ENCODE measurements at regions not wholly inside any gene's neighbourhood (a gene's known extent, or its start where the extent isn't known, plus 50 kb on each side); places are given as distances from the start of the nearest gene placed in this dataset.

- intact Hi-C loops (cut with micrococcal nuclease; ENCODE audit: unreplicated experiment) = no loop called here
- ChIA-PET POLR2A (no interaction called here), CTCF (interaction anchor here (0.6 kb wide), 1 partner anchor 45 kb away, joined by 4 read pairs; no protein-coding TSS in a partner anchor)
These were observed 336.9 kb downstream of the SNAPC1 start for GRCh38 chr14:62099091-62099490.

GRCh38 chr14:62101189-62101588 lies 339.0 kb downstream of the SNAPC1 start:
- intact Hi-C loops (cut with micrococcal nuclease; ENCODE audit: unreplicated experiment) = no loop called here
- Mint-ChIP-seq H3K36me3 (ENCODE audit: insufficient read depth, unreplicated experiment) (no peaks in the 10 kb centered on the region), H3K9me3 (ENCODE audit: unreplicated experiment) (no peaks in the 10 kb centered on the region), H3K27ac (ENCODE audit: unreplicated experiment) (no peak overlapping the region), H3K27me3 (ENCODE audit: insufficient read depth, unreplicated experiment) (peaks cover 2% of the 10 kb centered on the region), H3K4me1 (ENCODE audit: low read depth, unreplicated experiment) (no peaks in the 10 kb centered on the region), H3K4me3 (ENCODE audit: unreplicated experiment) (no peak overlapping the region)
- TF ChIP-seq CTCF (IDR thresholded peaks at IDR 0.05; ENCODE audit: insufficient read depth in 1 of 2, low read depth in 1 of 2, low read length in 1 of 2, severe bottlenecking in 1 of 2, unreplicated experiment in 1 of 2) = no peak
- POLR2A ChIA-PET = no interaction called here
- Histone ChIP-seq H3K4me1 (no peaks in the 10 kb centered on the region), H3K4me3 (ENCODE audit: low read depth, low read length) (no peak overlapping the region), H3K36me3 (ENCODE audit: control insufficient read depth, insufficient read depth, low read length) (no peaks in the 10 kb centered on the region), H3K9me3 (no peaks in the 10 kb centered on the region), H3K27me3 (replicated peaks; ENCODE audit: control insufficient read depth, insufficient read depth, low read length) (no peaks in the 10 kb centered on the region)
- no peak for DNase-seq
- CTCF ChIA-PET = no interaction called here
- BruUV-seq (replicated peaks) = no TSS peak

More at GRCh38 chr14:62099091-62099490, 336.9 kb downstream of the SNAPC1 start:
- Mint-ChIP-seq H3K4me1 (ENCODE audit: low read depth, unreplicated experiment) (no peaks in the 10 kb centered on the region), H3K4me3 (ENCODE audit: unreplicated experiment) (no peak overlapping the region), H3K27me3 (ENCODE audit: insufficient read depth, unreplicated experiment) (peaks cover 2% of the 10 kb centered on the region), H3K9me3 (ENCODE audit: unreplicated experiment) (no peaks in the 10 kb centered on the region), H3K27ac (ENCODE audit: unreplicated experiment) (no peak overlapping the region), H3K36me3 (ENCODE audit: insufficient read depth, unreplicated experiment) (no peaks in the 10 kb centered on the region)
- Histone ChIP-seq H3K9me3 (0 out of 2 replicates have a peak, but pooled peaks cover 3% of the 10 kb centered on the region), H3K4me3 (ENCODE audit: low read depth, low read length) (no peak overlapping the region), H3K36me3 (ENCODE audit: control insufficient read depth, insufficient read depth, low read length) (no peaks in the 10 kb centered on the region), H3K4me1 (no peaks in the 10 kb centered on the region), H3K27me3 (replicated peaks; ENCODE audit: control insufficient read depth, insufficient read depth, low read length) (no peaks in the 10 kb centered on the region)
- no TSS peak for BruUV-seq (replicated peaks)
- no peak for DNase-seq
- TF ChIP-seq CTCF (IDR thresholded peaks at IDR 0.05; ENCODE audit: insufficient read depth in 1 of 2, low read depth in 1 of 2, low read length in 1 of 2, severe bottlenecking in 1 of 2, unreplicated experiment in 1 of 2) = no peak

- no peak for DNase-seq
- intact Hi-C loops (cut with micrococcal nuclease; ENCODE audit: unreplicated experiment) = no loop called here
- Histone ChIP-seq H3K9me3 (no peaks in the 10 kb centered on the region), H3K36me3 (ENCODE audit: control insufficient read depth, insufficient read depth, low read length) (no peaks in the 10 kb centered on the region), H3K4me3 (ENCODE audit: low read depth, low read length) (no peak overlapping the region), H3K4me1 (no peaks in the 10 kb centered on the region), H3K27me3 (replicated peaks; ENCODE audit: control insufficient read depth, insufficient read depth, low read length) (no peaks in the 10 kb centered on the region)
- CTCF ChIA-PET = no interaction called here
- no peak overlapping the region for H3K27ac Mint-ChIP-seq (ENCODE audit: unreplicated experiment)
- no peak overlapping the region for H3K4me3 Mint-ChIP-seq (ENCODE audit: unreplicated experiment)
- H3K4me1 Mint-ChIP-seq (ENCODE audit: low read depth, unreplicated experiment) = no peaks in the 10 kb centered on the region
- H3K27me3 Mint-ChIP-seq (ENCODE audit: insufficient read depth, unreplicated experiment) = peaks cover 2% of the 10 kb centered on the region
- BruUV-seq (replicated peaks) = no TSS peak
- no peak for TF ChIP-seq CTCF (IDR thresholded peaks at IDR 0.05; ENCODE audit: insufficient read depth in 1 of 2, low read depth in 1 of 2, low read length in 1 of 2, severe bottlenecking in 1 of 2, unreplicated experiment in 1 of 2)
- H3K9me3 Mint-ChIP-seq (ENCODE audit: unreplicated experiment) = no peaks in the 10 kb centered on the region
- POLR2A ChIA-PET = no interaction called here
- no peaks in the 10 kb centered on the region for H3K36me3 Mint-ChIP-seq (ENCODE audit: insufficient read depth, unreplicated experiment)
These were observed 339.6 kb downstream of the SNAPC1 start for GRCh38 chr14:62101673-62102348.
